GM18907 (cell line): ENCODE measurements at regions not wholly inside any gene's neighbourhood (a gene's known extent, or its start where the extent isn't known, plus 50 kb on each side); places are given as distances from the start of the nearest gene placed in this dataset.
"Not testable (repeated sequence)": the region's sequence is repeated elsewhere in the genome, so short reads cannot be mapped to it uniquely, and the experiment has no call there.

Source experiments
- ATAC-seq: cut with Tn5 transposase; IDR thresholded peaks from one replicate; pipeline ENCODE4 v1.9.1; 2021; ENCODE audit warnings: mild to moderate bottlenecking, moderate library complexity; ENCODE audit not compliant: unreplicated experiment

DNA sequence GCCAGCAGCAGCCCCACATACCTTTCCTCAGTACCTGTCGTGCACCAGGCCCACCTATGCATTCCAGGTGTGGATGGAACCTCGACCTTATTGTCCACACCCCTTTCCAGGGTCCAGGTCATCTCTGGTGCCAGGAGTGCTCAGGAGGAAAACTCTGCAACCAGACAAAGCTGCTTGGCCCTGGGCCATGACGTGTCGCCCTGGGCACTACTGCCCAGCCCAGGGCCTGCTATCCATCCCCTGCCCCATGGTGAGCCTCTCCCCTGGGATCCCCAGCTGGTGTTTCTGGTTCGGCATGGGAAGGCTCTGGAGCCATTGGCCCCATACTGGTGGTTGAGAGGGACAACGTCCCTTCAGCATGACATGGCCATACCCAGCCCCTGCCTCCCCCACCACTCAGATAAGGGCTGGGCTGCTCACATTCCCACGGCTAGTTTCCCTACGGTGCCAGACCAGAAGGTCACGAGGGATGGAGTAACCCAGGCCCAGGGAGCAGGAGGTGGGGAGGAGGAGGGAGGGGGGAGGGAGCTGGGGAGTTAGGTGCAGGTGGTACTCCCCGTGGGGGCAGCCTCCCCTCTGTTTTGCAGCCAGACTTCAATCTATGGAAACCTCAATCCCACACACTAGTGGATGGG is 123.2 kb upstream of the MTLN start:
- not testable (repeated sequence) for ATAC-seq

- ATAC-seq: not testable (repeated sequence)
These were observed 121.1 kb upstream of the MTLN start for GRCh38 chr2:110333114-110334095.

- ATAC-seq: not testable (repeated sequence)
These were observed 119.3 kb upstream of the MTLN start for GRCh38 chr2:110331625-110332024.

GRCh38 chr2:110329760-110330159 is 117.4 kb upstream of the MTLN start:
- not testable (repeated sequence) for ATAC-seq

DNA sequence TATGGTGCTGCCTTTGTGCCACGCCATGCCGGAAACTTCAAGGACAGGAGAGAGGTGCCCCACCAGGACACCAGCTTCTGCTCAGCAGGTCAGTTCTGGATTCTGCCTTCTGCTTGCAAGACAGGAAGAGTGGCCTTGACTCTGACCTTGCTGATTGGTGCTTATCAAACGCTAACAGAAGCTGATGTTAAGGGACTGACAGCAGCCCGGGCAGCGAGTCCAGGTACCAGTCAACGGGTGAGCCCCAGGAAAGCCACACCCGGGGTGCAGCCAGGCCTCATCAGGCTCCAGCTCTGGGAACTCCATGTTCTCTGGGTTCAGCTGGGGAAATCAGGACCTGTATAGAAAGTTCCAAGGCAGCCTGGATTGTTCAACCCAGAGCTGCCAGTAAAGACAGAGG is 116.8 kb upstream of the MTLN start:
- not testable (repeated sequence) for ATAC-seq

DNA sequence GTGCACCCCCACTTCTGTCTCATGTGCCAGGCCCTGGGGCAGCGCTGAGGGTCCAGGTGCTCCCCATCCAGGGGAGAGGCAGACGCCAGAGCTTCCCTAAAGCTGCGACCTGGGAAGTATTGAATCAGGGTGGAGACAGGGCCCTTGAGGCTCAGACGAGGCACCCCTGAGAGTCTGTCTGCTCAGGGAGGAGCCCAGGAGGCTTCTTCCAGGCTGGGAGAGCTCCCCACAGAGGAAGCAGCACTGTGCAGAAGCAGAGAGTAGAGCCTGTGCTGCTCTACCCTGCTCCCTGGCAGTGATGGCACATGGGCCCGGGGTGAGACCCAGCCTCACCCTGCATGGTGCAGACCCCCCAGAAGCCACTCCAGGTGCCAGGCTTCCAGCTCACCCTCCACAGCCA is 116.3 kb upstream of the MTLN start:
- not testable (repeated sequence) for ATAC-seq

- not testable (repeated sequence) for ATAC-seq
These were observed 111.5 kb upstream of the MTLN start for GRCh38 chr2:110323832-110324231.

DNA sequence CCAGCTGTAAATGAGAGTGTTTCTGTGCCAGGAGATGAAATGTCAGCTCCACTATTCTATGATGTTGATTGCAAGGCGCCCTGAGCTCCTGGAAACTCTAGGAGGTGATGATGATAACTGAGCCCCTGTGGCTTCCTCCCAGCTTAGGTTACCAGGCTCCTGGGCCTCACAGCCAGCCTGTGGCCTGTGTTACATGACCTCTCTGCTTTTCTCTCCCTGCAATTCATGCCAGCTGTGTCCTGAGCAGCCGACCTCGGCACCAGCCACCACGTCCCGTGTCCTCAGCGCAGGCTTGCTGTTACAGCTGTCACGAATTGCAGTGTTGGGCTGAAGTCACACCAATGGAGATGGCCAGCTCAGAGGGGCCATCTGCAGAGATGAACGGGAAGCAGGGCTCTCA is 110.2 kb upstream of the MTLN start:
- ATAC-seq: not testable (repeated sequence)

DNA sequence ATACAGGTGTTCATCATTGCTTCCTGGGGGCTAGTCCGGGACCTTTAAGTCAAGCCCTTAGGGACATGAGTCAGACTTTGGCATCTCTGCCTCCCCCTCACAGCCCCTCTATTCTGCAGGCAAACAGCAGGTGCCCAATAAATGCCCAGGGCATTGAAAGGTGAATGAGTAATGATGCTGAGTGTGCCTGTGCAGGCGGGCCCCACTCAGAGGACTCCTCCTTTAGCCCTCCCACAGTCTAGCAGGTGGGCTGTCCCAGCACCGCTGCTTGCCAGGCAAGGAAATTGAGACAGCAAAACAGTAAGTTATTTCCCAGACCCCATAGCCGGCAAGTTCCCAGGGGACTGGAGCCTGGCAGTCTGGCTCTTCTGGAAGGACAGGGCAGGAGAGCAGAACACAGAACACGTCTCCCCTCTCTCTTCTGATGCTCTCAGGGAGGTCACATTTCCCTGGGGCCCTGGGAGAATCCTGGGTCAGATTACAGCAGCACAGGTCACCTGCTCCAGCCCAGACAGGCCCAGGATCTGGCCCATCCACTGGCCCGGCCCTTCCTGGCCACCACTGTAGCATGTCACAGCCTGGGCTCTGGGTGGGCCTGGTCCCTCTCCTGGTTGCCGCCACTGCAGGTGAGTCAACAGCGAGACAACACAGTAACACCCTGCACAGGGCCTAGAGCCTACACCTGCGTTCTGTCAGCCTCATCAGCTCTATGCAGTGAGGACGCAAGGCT is 108.7 kb upstream of the MTLN start:
- ATAC-seq: not testable (repeated sequence)

- not testable (repeated sequence) for ATAC-seq
These were observed 106.6 kb upstream of the MTLN start for GRCh38 chr2:110318898-110319297.

GRCh38 chr2:110317377-110317776 is 105.0 kb upstream of the MTLN start:
- ATAC-seq: not testable (repeated sequence)

GRCh38 chr2:110316051-110316865 is 103.9 kb upstream of the MTLN start:
- ATAC-seq: not testable (repeated sequence)

DNA sequence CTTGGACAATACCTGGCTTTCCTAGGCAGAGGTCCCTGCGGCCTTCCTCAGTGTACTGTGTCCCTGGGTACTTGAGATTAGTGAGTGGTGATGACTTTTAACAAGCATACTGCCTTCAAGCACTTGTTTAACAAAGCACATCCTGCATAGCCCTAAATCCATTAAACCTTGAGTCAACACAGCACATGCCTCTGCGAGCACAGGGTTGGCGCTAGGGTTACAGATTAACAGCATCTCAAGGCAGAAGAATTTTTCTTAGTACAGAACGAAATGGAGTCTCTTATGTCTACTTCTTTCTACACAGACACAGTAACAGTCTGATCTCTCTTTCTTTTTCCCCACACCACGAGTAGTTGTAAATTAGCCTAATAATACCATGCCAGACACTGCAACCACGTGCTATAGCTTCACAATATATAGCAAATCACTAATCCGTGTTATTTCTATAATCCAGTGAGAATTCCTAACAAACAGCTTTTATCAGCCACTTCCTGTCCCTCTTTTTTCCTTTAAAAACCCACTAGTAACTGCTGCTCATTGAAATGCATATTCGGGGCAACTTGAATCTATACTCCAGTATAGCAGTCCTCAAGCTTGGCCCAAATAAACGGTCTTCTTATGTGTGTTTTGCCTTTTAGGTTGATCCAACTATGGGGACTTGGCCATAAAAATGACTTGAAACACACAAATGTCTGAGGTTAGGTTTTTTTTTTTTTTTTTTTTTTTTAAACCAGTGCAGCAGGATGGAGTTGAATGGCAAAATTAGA is 102.9 kb upstream of the MTLN start:
- ATAC-seq: not testable (repeated sequence)

DNA sequence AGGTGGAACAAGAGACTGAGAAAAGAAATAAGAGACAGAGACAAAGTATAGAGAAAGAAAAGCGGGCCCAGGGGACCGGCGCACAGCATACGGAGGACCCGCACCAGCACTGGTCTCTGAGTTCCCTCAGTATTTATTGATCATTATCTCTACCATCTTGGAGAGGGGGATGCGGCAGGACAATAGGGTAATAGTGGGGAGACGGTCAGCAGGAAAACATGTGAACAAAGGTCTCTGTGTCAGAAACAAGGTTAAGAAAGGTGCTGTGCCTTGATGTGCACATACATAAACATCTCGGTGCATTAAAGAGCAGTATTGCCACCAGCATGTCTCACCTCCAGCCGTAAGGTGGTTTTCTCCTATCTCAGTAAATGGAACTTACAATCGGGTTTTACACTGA is 102.1 kb upstream of the MTLN start:
- ATAC-seq: not testable (repeated sequence)

DNA sequence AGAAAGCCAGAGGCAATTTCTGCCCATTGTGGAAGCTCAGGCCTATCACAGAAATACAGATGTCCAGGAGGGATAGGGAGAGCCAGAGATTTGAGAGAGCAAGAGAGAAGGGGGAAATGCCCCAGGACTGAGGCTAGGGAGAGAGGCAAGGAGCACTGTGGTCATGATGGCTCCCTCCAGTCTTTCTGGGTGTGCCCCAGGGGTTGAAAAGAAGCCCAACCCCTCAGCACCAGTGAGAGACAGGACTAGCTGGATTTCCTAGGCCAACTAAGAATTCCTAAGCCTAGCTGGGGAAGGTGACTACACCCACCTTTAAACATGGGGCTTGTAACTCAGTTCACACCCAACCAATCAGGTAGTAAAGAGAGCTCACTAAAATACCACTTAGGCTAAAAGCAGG is 100.7 kb upstream of the MTLN start:
- not testable (repeated sequence) for ATAC-seq

DNA sequence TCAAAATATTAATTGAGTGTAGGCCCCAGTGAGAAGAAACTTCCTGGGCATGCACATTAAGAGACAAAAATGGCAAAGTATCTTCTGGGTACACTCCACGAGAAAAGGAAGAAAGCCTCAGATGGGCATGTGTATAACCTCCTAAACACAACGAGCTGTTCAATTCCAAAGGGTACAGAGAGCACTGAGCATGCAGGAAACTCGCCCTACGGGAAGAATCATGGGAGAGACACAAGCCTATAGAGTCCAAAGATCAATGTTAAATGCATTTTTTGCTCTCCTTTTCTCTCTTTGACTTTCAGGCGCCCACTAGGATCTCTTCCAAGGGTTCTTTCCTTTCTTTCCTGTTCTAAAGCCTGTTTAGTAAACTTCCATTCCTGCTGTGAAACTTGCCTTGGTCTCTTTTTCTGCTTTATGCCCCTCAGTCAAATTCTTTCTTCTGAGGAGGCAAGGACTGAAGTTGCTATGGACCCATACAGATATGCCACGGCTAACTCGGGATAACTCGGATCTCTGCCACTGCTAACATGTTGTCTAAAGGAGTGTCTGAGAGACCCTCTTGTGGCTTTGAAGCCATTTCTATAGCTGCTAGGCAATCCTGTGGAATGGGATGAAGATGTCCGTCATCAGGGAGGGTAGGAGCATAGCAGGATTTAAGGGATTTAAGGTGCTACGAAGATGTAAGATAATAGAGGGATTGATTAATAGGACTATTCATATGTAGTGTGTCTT is 99.5 kb upstream of the MTLN start:
- ATAC-seq: not testable (repeated sequence)

- not testable (repeated sequence) for ATAC-seq
These were observed 98.7 kb upstream of the MTLN start for GRCh38 chr2:110310988-110311475.

GRCh38 chr2:110308728-110309127 is 96.4 kb upstream of the MTLN start:
- not testable (repeated sequence) for ATAC-seq

DNA sequence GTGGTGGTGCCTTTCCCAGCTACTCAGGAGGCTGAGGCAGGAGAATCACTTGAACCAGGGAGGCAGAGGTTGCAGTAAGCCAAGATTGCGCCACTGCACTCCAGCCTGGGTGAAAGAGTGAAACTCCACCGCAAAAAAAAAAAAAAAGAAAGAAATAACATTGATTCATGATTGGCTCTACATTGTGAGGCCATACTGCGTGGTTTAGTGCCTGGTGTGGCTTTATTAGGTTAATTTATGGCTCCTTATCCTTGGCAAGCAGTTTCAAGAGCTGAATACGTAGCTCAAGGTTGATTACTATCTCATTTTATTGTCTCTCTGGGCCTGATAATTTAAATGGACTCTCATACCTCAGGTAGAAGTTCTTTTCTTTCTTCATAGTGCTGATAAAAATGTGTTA is 80.5 kb upstream of the MTLN start:
- not testable (repeated sequence) for ATAC-seq
